ENCODE measurements at regions not wholly inside any gene's neighbourhood (a gene's known extent, or its start where the extent isn't known, plus 50 kb on each side); places are given as distances from the start of the nearest gene placed in this dataset.

DNA sequence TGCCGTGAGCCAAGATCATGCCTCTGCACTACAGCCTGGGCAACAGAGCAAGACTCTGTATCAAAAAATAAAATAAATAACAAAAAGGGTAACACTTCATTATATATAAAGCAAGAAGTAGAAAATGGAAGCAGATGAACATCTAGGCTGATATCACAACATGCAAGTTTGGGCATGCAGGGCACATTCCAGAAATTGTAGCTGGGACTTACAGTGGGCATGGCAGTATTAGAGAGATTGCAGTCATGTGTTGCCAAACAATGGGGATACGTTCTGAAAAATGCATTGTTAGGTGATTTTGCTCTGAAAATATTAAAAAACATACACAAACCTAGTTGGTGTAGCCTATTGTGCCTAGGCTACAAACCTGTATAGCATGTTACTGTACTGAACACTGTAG, 441.0 kb upstream of the PRMT6 start:
- intact Hi-C loops (cut with micrococcal nuclease; ENCODE audit: unreplicated experiment) = no loop called here
- no peaks in the 10 kb centered on the region for H3K27me3 ChIP-seq (ENCODE audit: insufficient read depth, low read depth)
- H3K9me3 ChIP-seq (ENCODE audit: insufficient read depth, low read depth) = no peaks in the 10 kb centered on the region
- POLR2A ChIA-PET (ENCODE audit: unreplicated experiment) = no interaction called here
- H4K20me1 ChIP-seq (ENCODE audit: insufficient read depth) = no peaks in the 10 kb centered on the region
- H3K79me2 ChIP-seq (ENCODE audit: low read depth) = no peaks in the 10 kb centered on the region
- no peaks in the 10 kb centered on the region for H3K36me3 ChIP-seq (ENCODE audit: low read depth)
- H3K4me1 ChIP-seq (replicated peaks; ENCODE audit: insufficient read depth) = no peaks in the 10 kb centered on the region
- H3K9me2 ChIP-seq (ENCODE audit: insufficient read depth) = no peaks in the 10 kb centered on the region
- no peak overlapping the region for H3K4me3 ChIP-seq
- H2AFZ ChIP-seq = no peak overlapping the region
- H3K27ac ChIP-seq = no peak overlapping the region
- DNase-seq = no peak
- TF ChIP-seq, protein P1, sequence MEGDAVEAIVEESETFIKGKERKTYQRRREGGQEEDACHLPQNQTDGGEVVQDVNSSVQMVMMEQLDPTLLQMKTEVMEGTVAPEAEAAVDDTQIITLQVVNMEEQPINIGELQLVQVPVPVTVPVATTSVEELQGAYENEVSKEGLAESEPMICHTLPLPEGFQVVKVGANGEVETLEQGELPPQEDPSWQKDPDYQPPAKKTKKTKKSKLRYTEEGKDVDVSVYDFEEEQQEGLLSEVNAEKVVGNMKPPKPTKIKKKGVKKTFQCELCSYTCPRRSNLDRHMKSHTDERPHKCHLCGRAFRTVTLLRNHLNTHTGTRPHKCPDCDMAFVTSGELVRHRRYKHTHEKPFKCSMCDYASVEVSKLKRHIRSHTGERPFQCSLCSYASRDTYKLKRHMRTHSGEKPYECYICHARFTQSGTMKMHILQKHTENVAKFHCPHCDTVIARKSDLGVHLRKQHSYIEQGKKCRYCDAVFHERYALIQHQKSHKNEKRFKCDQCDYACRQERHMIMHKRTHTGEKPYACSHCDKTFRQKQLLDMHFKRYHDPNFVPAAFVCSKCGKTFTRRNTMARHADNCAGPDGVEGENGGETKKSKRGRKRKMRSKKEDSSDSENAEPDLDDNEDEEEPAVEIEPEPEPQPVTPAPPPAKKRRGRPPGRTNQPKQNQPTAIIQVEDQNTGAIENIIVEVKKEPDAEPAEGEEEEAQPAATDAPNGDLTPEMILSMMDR (conservative IDR thresholded peaks at IDR 0.05) = no peak
- TF ChIP-seq EZH2 (IDR thresholded peaks at IDR 0.05; ENCODE audit: low read depth) = no peak
- no peaks in the 10 kb centered on the region for H3F3A ChIP-seq (ENCODE audit: insufficient read depth, low read depth)
- BruUV-seq (replicated peaks) = no TSS peak
- CTCF ChIA-PET = no interaction called here
- H3K4me2 ChIP-seq = no peak overlapping the region

DNA sequence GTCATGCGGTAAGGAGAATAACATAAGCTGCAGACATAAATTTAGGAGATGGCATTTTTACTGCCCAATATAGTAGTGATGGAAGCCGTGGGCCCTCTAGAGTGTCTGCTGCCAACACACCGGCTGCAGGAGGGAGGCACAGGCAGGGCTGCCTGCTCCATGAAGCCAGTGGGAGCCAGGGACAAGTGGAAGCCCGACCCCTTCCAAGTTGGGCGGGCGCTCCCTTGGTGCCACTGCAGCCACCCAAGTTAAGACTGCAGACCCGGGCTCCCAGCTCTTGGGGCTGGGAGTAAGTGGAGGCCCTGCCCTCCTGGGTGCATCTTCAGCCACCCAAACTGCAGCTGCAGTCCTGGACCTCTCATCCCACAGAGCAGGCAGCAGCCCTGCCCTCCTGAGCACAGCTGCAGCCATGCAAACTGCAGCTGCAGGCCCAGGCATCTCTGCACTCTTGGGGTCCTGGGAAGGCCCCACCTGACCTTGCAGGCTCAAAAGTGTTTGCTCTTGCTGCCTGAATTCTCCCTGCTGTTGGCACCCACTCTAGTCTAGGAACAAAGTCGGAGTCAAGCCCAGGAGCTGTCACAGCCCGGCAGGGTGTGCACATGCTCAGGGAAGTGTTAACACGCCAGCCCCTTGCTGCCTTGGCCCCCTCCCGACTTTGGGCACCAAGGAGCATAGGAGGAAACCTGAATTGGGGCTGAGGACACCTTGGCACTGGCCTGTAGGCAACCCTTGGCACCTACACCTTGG, 437.2 kb upstream of the PRMT6 start:
- no peaks in the 10 kb centered on the region for H3K9me2 ChIP-seq (ENCODE audit: insufficient read depth)
- H2AFZ ChIP-seq = no peak overlapping the region
- H3K4me2 ChIP-seq = no peak overlapping the region
- no peaks in the 10 kb centered on the region for H4K20me1 ChIP-seq (ENCODE audit: insufficient read depth)
- no peaks in the 10 kb centered on the region for H3K4me1 ChIP-seq (replicated peaks; ENCODE audit: insufficient read depth)
- H3K27me3 ChIP-seq (ENCODE audit: insufficient read depth, low read depth) = no peaks in the 10 kb centered on the region
- POLR2A ChIA-PET (ENCODE audit: unreplicated experiment) = no interaction called here
- CTCF ChIA-PET = no interaction called here
- H3K36me3 ChIP-seq (ENCODE audit: low read depth) = no peaks in the 10 kb centered on the region
- no peak overlapping the region for H3K27ac ChIP-seq
- TF ChIP-seq EZH2 (IDR thresholded peaks at IDR 0.05; ENCODE audit: low read depth) = no peak
- TF ChIP-seq, protein P1 (conservative IDR thresholded peaks at IDR 0.05) = no peak
- DNase-seq = no peak
- no peak overlapping the region for H3K4me3 ChIP-seq
- H3K9me3 ChIP-seq (ENCODE audit: insufficient read depth, low read depth) = no peaks in the 10 kb centered on the region
- H3K79me2 ChIP-seq (ENCODE audit: low read depth) = no peaks in the 10 kb centered on the region
- H3F3A ChIP-seq (ENCODE audit: insufficient read depth, low read depth) = no peaks in the 10 kb centered on the region
- BruUV-seq (replicated peaks) = no TSS peak
- intact Hi-C loops (cut with micrococcal nuclease; ENCODE audit: unreplicated experiment) = no loop called here

DNA sequence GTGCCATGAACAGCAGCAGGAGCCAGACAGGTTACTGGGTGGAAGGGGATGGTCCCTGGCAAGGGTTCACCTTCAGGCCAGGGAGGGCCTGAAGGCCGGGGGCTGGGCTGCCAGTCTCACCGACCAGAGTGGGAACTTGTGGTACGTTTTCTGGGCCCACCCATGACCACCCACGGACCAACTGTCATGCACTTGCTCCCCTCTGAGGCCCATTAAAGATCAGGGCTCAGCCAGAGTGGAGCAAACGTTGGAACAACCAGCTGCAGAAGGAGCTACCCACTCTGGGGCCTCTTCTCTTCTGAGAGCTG, 436.7 kb upstream of the PRMT6 start:
- no peaks in the 10 kb centered on the region for H3K79me2 ChIP-seq (ENCODE audit: low read depth)
- ChIA-PET CTCF (no interaction called here), POLR2A (ENCODE audit: unreplicated experiment) (no interaction called here)
- no peaks in the 10 kb centered on the region for H4K20me1 ChIP-seq (ENCODE audit: insufficient read depth)
- no peaks in the 10 kb centered on the region for H3K9me2 ChIP-seq (ENCODE audit: insufficient read depth)
- DNase-seq = no peak
- no peaks in the 10 kb centered on the region for H3F3A ChIP-seq (ENCODE audit: insufficient read depth, low read depth)
- TF ChIP-seq EZH2 (IDR thresholded peaks at IDR 0.05; ENCODE audit: low read depth) = no peak
- TF ChIP-seq, protein P1 (conservative IDR thresholded peaks at IDR 0.05) = no peak
- no TSS peak for BruUV-seq (replicated peaks)
- H3K36me3 ChIP-seq (ENCODE audit: low read depth) = no peaks in the 10 kb centered on the region
- no peak overlapping the region for H3K4me2 ChIP-seq
- H3K27me3 ChIP-seq (ENCODE audit: insufficient read depth, low read depth) = no peaks in the 10 kb centered on the region
- intact Hi-C loops (cut with micrococcal nuclease; ENCODE audit: unreplicated experiment) = no loop called here
- H3K4me1 ChIP-seq (replicated peaks; ENCODE audit: insufficient read depth) = no peaks in the 10 kb centered on the region
- H3K4me3 ChIP-seq = no peak overlapping the region
- H3K9me3 ChIP-seq (ENCODE audit: insufficient read depth, low read depth) = no peaks in the 10 kb centered on the region
- no peak overlapping the region for H2AFZ ChIP-seq
- H3K27ac ChIP-seq = no peak overlapping the region

All from PC-9 (cell line).